H9 (cell line): ENCODE measurements at regions not wholly inside any gene's neighbourhood (a gene's known extent, or its start where the extent isn't known, plus 50 kb on each side); places are given as distances from the start of the nearest gene placed in this dataset.

ENCODE experiments used
- DNase-seq: peaks from one replicate; pipeline ENCODE4 v3.0.0-alpha.2; 2017
- H2AFZ ChIP-seq: one replicate; pipeline ENCODE4 v1.6.1; 2013; ENCODE audit warnings: mild to moderate bottlenecking, low read length, control low read depth, moderate library complexity
- H2AK5ac ChIP-seq: 2 replicates; pipeline ENCODE4 v1.6.1; 2013; ENCODE audit warnings: low read length, control low read depth, mixed read lengths; ENCODE audit not compliant: insufficient read length
- H2BK120ac ChIP-seq: one replicate; pipeline ENCODE4 v1.6.1; 2013; ENCODE audit warnings: low read depth, mild to moderate bottlenecking, low read length, control low read depth, inconsistent platforms; ENCODE audit not compliant: poor library complexity, severe bottlenecking
- H2BK12ac ChIP-seq: 2 replicates; pipeline ENCODE4 v1.6.1; 2013; ENCODE audit warnings: low read length, control low read depth, mixed read lengths, low read depth; ENCODE audit not compliant: insufficient read length
- H2BK15ac ChIP-seq: 2 replicates; pipeline ENCODE4 v1.6.1; 2013; ENCODE audit warnings: low read depth, low read length, control low read depth
- H2BK20ac ChIP-seq: one replicate; pipeline ENCODE4 v1.6.1; 2013; ENCODE audit warnings: low read depth, mild to moderate bottlenecking, low read length, control low read depth, inconsistent platforms; ENCODE audit not compliant: poor library complexity, severe bottlenecking
- H2BK5ac ChIP-seq: 2 replicates; pipeline ENCODE4 v1.6.1; 2013; ENCODE audit warnings: low read length, control low read depth, mixed read lengths; ENCODE audit not compliant: insufficient read length
- H3K14ac ChIP-seq: 2 replicates; pipeline ENCODE4 v1.6.1; 2013; ENCODE audit warnings: low read length, control low read depth; ENCODE audit not compliant: insufficient read depth
- H3K18ac ChIP-seq: 2 replicates; pipeline ENCODE4 v1.6.1; 2013; ENCODE audit warnings: low read depth, mild to moderate bottlenecking, mixed read lengths, low read length, control low read depth; ENCODE audit not compliant: insufficient read length
- H3K23ac ChIP-seq: 2 replicates; pipeline ENCODE4 v1.6.1; 2013; ENCODE audit warnings: low read length, control low read depth, mixed read lengths, low read depth; ENCODE audit not compliant: insufficient read length
- H3K23me2 ChIP-seq: 2 replicates; pipeline ENCODE4 v1.6.1; 2013; ENCODE audit warnings: low read depth, mild to moderate bottlenecking, mixed read lengths, low read length, control low read depth; ENCODE audit not compliant: insufficient read length, poor library complexity, severe bottlenecking
- H3K27ac ChIP-seq: 2 replicates; pipeline ENCODE4 v1.5.1; 2013; ENCODE audit warnings: low read length, control low read depth, mixed read lengths, low read depth; ENCODE audit not compliant: insufficient read length
- H3K27me3 ChIP-seq: 2 replicates; pipeline ENCODE4 v1.6.1; 2013; ENCODE audit warnings: low read length, control low read depth, inconsistent platforms; ENCODE audit not compliant: insufficient read depth
- H3K4ac ChIP-seq: 2 replicates; pipeline ENCODE4 v1.6.1; 2013; ENCODE audit warnings: low read depth, mild to moderate bottlenecking, control low read depth, inconsistent platforms, low read length, moderate library complexity
- H3K4me1 ChIP-seq: 2 replicates; pipeline ENCODE4 v1.6.1; 2013; ENCODE audit warnings: low read length, control low read depth, inconsistent platforms; ENCODE audit not compliant: insufficient read depth
- H3K4me2 ChIP-seq: 2 replicates; pipeline ENCODE4 v1.6.1; 2013; ENCODE audit warnings: low read length, control low read depth, mixed read lengths; ENCODE audit not compliant: insufficient read length, insufficient read depth
- H3K56ac ChIP-seq: 2 replicates; pipeline ENCODE4 v1.6.1; 2013; ENCODE audit warnings: low read depth, mild to moderate bottlenecking, mixed read lengths, low read length, control low read depth; ENCODE audit not compliant: insufficient read length
- H3K79me1 ChIP-seq: 2 replicates; pipeline ENCODE4 v1.6.1; 2013; ENCODE audit warnings: low read depth, mild to moderate bottlenecking, moderate library complexity, low read length, control low read depth, inconsistent platforms; ENCODE audit not compliant: insufficient read depth, poor library complexity, severe bottlenecking
- H3K79me2 ChIP-seq: 2 replicates; pipeline ENCODE4 v1.6.1; 2013; ENCODE audit warnings: low read length, control low read depth, inconsistent platforms; ENCODE audit not compliant: insufficient read depth
- H3K9ac ChIP-seq: 2 replicates; pipeline ENCODE4 v1.6.1; 2013; ENCODE audit warnings: low read length, control low read depth, mixed read lengths; ENCODE audit not compliant: insufficient read length; ENCODE audit errors: extremely low read depth
- H3K9me3 ChIP-seq: one replicate; pipeline ENCODE4 v1.6.1; 2013; ENCODE audit warnings: low read depth, low read length, inconsistent platforms; ENCODE audit not compliant: control insufficient read depth
- H3T11ph ChIP-seq: one replicate; pipeline ENCODE4 v1.6.1; 2013; ENCODE audit warnings: mild to moderate bottlenecking, low read length, control low read depth, inconsistent platforms
- H4K20me1 ChIP-seq: one replicate; pipeline ENCODE4 v1.6.1; 2013; ENCODE audit not compliant: control insufficient read depth, insufficient read length, insufficient read depth
- H4K5ac ChIP-seq: 2 replicates; pipeline ENCODE4 v1.6.1; 2013; ENCODE audit warnings: low read depth, mild to moderate bottlenecking, mixed read lengths, low read length, control low read depth; ENCODE audit not compliant: insufficient read length
- H4K8ac ChIP-seq: replicated peaks from 2 replicates; pipeline ENCODE4 v1.6.1; 2013; ENCODE audit warnings: low read length, control low read depth, mixed read lengths, low read depth; ENCODE audit not compliant: insufficient read length
- H4K91ac ChIP-seq: 2 replicates; pipeline ENCODE4 v1.6.1; 2013; ENCODE audit warnings: low read depth, mild to moderate bottlenecking, moderate library complexity, mixed read lengths, low read length, control low read depth; ENCODE audit not compliant: insufficient read length
- H3K27ac Mint-ChIP-seq, 3 experiments: 2 replicates in 2 of 3; 3 replicates in 1 of 3; pipeline ENCODE4 v1.8.0; 2020 to 2021; ENCODE audit warnings: mixed read lengths in 3 of 3, mild to moderate bottlenecking in 1 of 3, moderate library complexity in 1 of 3
- H3K27me3 Mint-ChIP-seq: 2 replicates; pipeline ENCODE4 v1.8.0; 2021; ENCODE audit warnings: low read depth, mild to moderate bottlenecking, moderate library complexity, mixed read lengths
- H3K36me3 Mint-ChIP-seq, 3 experiments: 2 replicates in 2 of 3; 3 replicates in 1 of 3; pipeline ENCODE4 v1.8.0; 2020 to 2021; ENCODE audit warnings: low read depth in 3 of 3, mixed read lengths in 3 of 3; ENCODE audit not compliant: insufficient read depth in 1 of 3
- H3K4me1 Mint-ChIP-seq, 2 experiments: 2 replicates each; pipeline ENCODE4 v1.8.0; 2020; ENCODE audit warnings: mixed read lengths in 2 of 2
- H3K4me3 Mint-ChIP-seq, 2 experiments: 2 replicates in 1 of 2; 3 replicates in 1 of 2; pipeline ENCODE4 v1.8.0; 2020 to 2021; ENCODE audit warnings: mild to moderate bottlenecking in 2 of 2, mixed read lengths in 2 of 2, moderate library complexity in 1 of 2
- H3K9me3 Mint-ChIP-seq, 2 experiments: 2 replicates in 1 of 2; 3 replicates in 1 of 2; pipeline ENCODE4 v1.8.0; 2020; ENCODE audit warnings: mild to moderate bottlenecking in 2 of 2, mixed read lengths in 2 of 2, moderate library complexity in 1 of 2
- WGBS: extraction: QIAGEN DNeasy Blood & Tissue Kit; methylation state at CpG from one replicate; pipeline ENCODE4 v1.1.7; 2013; ENCODE audit warnings: missing lambda C conversion rate, low lambda C conversion rate, mixed read lengths; ENCODE audit not compliant: insufficient read length; ENCODE audit errors: extremely low coverage; 5-methylcytosine and 5-hydroxymethylcytosine counted together
- TF ChIP-seq, protein P1 (sequence below): fragments of 200-600 bp; sonication (generic); conservative IDR thresholded peaks from 3 replicates; pipeline ENCODE4 v1.8.0; 2021; ENCODE audit warnings: antibody characterized with exemption, mild to moderate bottlenecking

GRCh38 chr1:88302843-88303486, 381.1 kb upstream of the PKN2 start:
- no peaks in the 10 kb centered on the region; the same call in 1 of the 2 replicates for H3K27me3 Mint-ChIP-seq
- TF ChIP-seq, protein P1, sequence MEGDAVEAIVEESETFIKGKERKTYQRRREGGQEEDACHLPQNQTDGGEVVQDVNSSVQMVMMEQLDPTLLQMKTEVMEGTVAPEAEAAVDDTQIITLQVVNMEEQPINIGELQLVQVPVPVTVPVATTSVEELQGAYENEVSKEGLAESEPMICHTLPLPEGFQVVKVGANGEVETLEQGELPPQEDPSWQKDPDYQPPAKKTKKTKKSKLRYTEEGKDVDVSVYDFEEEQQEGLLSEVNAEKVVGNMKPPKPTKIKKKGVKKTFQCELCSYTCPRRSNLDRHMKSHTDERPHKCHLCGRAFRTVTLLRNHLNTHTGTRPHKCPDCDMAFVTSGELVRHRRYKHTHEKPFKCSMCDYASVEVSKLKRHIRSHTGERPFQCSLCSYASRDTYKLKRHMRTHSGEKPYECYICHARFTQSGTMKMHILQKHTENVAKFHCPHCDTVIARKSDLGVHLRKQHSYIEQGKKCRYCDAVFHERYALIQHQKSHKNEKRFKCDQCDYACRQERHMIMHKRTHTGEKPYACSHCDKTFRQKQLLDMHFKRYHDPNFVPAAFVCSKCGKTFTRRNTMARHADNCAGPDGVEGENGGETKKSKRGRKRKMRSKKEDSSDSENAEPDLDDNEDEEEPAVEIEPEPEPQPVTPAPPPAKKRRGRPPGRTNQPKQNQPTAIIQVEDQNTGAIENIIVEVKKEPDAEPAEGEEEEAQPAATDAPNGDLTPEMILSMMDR: peak; percentile 78
- Histone ChIP-seq H2BK120ac (no peak overlapping the region), H3K23ac (no peak overlapping the region), H3K23me2 (no peaks in the 10 kb centered on the region), H4K8ac (no peak overlapping the region), H4K5ac (no peak overlapping the region), H3K4me1 (no peaks in the 10 kb centered on the region), H2BK20ac (no peak overlapping the region), H2AK5ac (no peak overlapping the region), H3K27ac (no peak overlapping the region), H3K56ac (no peak overlapping the region), H3K18ac (no peak overlapping the region), H3K79me1 (no peaks in the 10 kb centered on the region), H4K91ac (no peak overlapping the region), H3K4me2 (no peak overlapping the region), H3K9ac (no peak overlapping the region), H2BK5ac (no peak overlapping the region), H3K14ac (no peak overlapping the region), H4K20me1 (no peaks in the 10 kb centered on the region), H3K27me3 (no peaks in the 10 kb centered on the region), H2BK12ac (no peak overlapping the region), H3K9me3 (no peaks in the 10 kb centered on the region), H3T11ph (no peak overlapping the region), H2BK15ac (no peak overlapping the region), H2AFZ (no peak overlapping the region), H3K4ac (no peak overlapping the region), H3K79me2 (no peaks in the 10 kb centered on the region)
- 0 out of 7 replicates have a peak, but pooled peaks cover 0 to 2% (median 0%) of the 10 kb centered on the region in 3 experiments for H3K36me3 Mint-ChIP-seq
- WGBS: no CpG with 5 or more reads among the region's 4 CpGs
- no peak for DNase-seq
- peak overlapping the region in 1 of 3 experiments; percentile 41; a peak in 1 of 7 replicates for H3K27ac Mint-ChIP-seq
- H3K9me3 Mint-ChIP-seq: no peaks in the 10 kb centered on the region
- peaks cover 18 to 24% of the 10 kb centered on the region in 2 experiments for H3K4me1 Mint-ChIP-seq
- no peak overlapping the region for H3K4me3 Mint-ChIP-seq
